ENCODE measurements at regions not wholly inside any gene's neighbourhood (a gene's known extent, or its start where the extent isn't known, plus 50 kb on each side); places are given as distances from the start of the nearest gene placed in this dataset.

GRCh38 chr6:15131234-15131633, 114.6 kb upstream of the JARID2 start:
- H3K27me3 ChIP-seq (ENCODE audit: insufficient read depth, low read length), result no peaks in the 10 kb centered on the region
- ChIA-PET RAD21 (ENCODE audit: low non-redundant PET in 1 of 2, low total read pairs in 2 of 2, uncharacterized antibody in 2 of 2, unreplicated experiment in 2 of 2) (no interaction called here), POLR2A (no interaction called here), CTCF (no interaction called here)
- intact Hi-C loops (cut with micrococcal nuclease), result no loop called here
- no peaks in the 10 kb centered on the region for H3K9me2 ChIP-seq (ENCODE audit: insufficient read depth)
- ATAC-seq (no peak), DNase-seq (ENCODE audit: low read depth, low spot score) (no peak)
- no peak overlapping the region for H3K4me2 ChIP-seq (ENCODE audit: low read length)
- H3K9ac ChIP-seq (ENCODE audit: low read length), result no peak overlapping the region
- H3K9me3 ChIP-seq (ENCODE audit: control insufficient read depth in 1 of 2, insufficient read depth in 1 of 2, low read depth in 1 of 2, low read length in 2 of 2), result no peaks in the 10 kb centered on the region
- no peak overlapping the region for H3K4me3 ChIP-seq (replicated peaks in 1 of 2; ENCODE audit: low read depth in 1 of 2, low read length in 2 of 2)
- H3K79me2 ChIP-seq (ENCODE audit: insufficient read depth, low read length), result no peaks in the 10 kb centered on the region
- no peaks in the 10 kb centered on the region for H3K36me3 ChIP-seq (ENCODE audit: control insufficient read depth in 1 of 2, insufficient read depth in 2 of 2, low read length in 2 of 2)
- TF ChIP-seq SIN3A (IDR thresholded peaks at IDR 0.05; ENCODE audit: low read depth) (no peak), EGR1 (IDR thresholded peaks at IDR 0.05; ENCODE audit: low read depth) (no peak), CEBPB (IDR thresholded peaks at IDR 0.05; ENCODE audit: low read depth) (no peak), ZBTB33 (IDR thresholded peaks at IDR 0.05; ENCODE audit: extremely low read depth, insufficient replicate concordance, low read length) (no peak), ZNF274 (IDR thresholded peaks at IDR 0.05; ENCODE audit: low read depth, low read length) (no peak), CTCF (IDR thresholded peaks at IDR 0.05 in 2 of 3, conservative IDR thresholded peaks at IDR 0.05 in 1 of 3; ENCODE audit: borderline replicate concordance in 1 of 3, insufficient read depth in 1 of 3, low read depth in 2 of 3, low read length in 2 of 3) (no peak), MAX (IDR thresholded peaks at IDR 0.05) (no peak), ATF3 (IDR thresholded peaks at IDR 0.05) (no peak), SP1 (IDR thresholded peaks at IDR 0.05; ENCODE audit: low read depth) (no peak), EZH2 (IDR thresholded peaks at IDR 0.05) (no peak), JUND (IDR thresholded peaks at IDR 0.05) (no peak)
- no peak overlapping the region for H3K27ac ChIP-seq (ENCODE audit: low read depth, low read length)
- H2AFZ ChIP-seq (ENCODE audit: low read depth, low read length, poor library complexity, severe bottlenecking), result no peak overlapping the region
- H3K4me1 ChIP-seq (ENCODE audit: control insufficient read depth in 1 of 2, insufficient read depth in 2 of 2, low read length in 2 of 2), result peaks cover 11 to 51% of the 10 kb centered on the region in 2 experiments
- no peaks in the 10 kb centered on the region for H4K20me1 ChIP-seq (ENCODE audit: insufficient read depth)
- BruUV-seq (replicated peaks), result no TSS peak

Data from HCT116 (cell line).